HL-60 (cell line): ENCODE measurements at regions not wholly inside any gene's neighbourhood (a gene's known extent, or its start where the extent isn't known, plus 50 kb on each side); places are given as distances from the start of the nearest gene placed in this dataset.

Experiments
- GABPA ChIP-seq: IDR thresholded peaks from 2 replicates; pipeline ENCODE4 v1.6.1; 2012; ENCODE audit warnings: low read depth
- POLR2AphosphoS5 ChIP-seq: IDR thresholded peaks from 2 replicates; pipeline ENCODE4 v1.6.1; 2012; ENCODE audit warnings: low read depth
- TF ChIP-seq, protein P1 (sequence below): IDR thresholded peaks from one replicate; pipeline ENCODE4 v1.5.1; 2011; ENCODE audit warnings: low read length, control low read depth, inconsistent platforms; ENCODE audit not compliant: insufficient read depth

DNA sequence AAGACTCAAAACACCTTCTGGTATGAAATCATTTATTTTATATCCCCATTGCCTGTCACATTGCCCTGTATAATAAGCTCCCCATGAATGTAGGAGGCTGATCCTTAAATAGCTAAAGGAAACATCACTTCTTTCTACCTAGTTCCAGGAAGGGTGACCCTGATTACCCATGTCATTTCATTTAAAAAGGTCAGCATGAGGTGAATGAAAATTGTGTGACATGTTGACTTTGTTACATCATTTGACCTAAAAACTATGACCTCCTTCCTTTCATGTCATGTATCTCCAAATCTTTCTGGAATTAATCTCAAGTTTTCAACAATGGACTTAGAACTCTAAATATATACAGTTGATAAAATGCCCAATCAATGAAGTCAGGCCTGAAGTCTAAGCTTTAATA lies 161.5 kb downstream of the AHR start:
- TF ChIP-seq POLR2AphosphoS5 (no peak), GABPA (no peak)
- TF ChIP-seq, protein P1, sequence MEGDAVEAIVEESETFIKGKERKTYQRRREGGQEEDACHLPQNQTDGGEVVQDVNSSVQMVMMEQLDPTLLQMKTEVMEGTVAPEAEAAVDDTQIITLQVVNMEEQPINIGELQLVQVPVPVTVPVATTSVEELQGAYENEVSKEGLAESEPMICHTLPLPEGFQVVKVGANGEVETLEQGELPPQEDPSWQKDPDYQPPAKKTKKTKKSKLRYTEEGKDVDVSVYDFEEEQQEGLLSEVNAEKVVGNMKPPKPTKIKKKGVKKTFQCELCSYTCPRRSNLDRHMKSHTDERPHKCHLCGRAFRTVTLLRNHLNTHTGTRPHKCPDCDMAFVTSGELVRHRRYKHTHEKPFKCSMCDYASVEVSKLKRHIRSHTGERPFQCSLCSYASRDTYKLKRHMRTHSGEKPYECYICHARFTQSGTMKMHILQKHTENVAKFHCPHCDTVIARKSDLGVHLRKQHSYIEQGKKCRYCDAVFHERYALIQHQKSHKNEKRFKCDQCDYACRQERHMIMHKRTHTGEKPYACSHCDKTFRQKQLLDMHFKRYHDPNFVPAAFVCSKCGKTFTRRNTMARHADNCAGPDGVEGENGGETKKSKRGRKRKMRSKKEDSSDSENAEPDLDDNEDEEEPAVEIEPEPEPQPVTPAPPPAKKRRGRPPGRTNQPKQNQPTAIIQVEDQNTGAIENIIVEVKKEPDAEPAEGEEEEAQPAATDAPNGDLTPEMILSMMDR: no peak
